GM23338 (cell line): ENCODE measurements at regions not wholly inside any gene's neighbourhood (a gene's known extent, or its start where the extent isn't known, plus 50 kb on each side); places are given as distances from the start of the nearest gene placed in this dataset.

Experiments used
- CTCF ChIP-seq, 2 experiments: fragments of 200-600 bp in 1 of 2; sonication (generic) in 1 of 2; conservative IDR thresholded peaks; 2 replicates each; pipeline versions ENCODE4 v1.5.1 to v1.6.1; 2016 to 2017; ENCODE audit warnings: antibody characterized with exemption in 2 of 2, low read depth in 2 of 2, mild to moderate bottlenecking in 2 of 2, moderate library complexity in 1 of 2
- EZH2phosphoT487 ChIP-seq: fragments of 200-600 bp; sonication (generic); IDR thresholded peaks from one replicate; pipeline ENCODE4 v1.8.1; 2018; ENCODE audit warnings: antibody characterized with exemption; ENCODE audit not compliant: unreplicated experiment
- JUNB ChIP-seq: IDR thresholded peaks from one replicate; pipeline ENCODE4 v1.6.1; 2016; ENCODE audit warnings: antibody characterized with exemption; ENCODE audit not compliant: unreplicated experiment
- REST ChIP-seq: IDR thresholded peaks from one replicate; pipeline ENCODE4 v1.6.1; 2018; ENCODE audit warnings: antibody characterized with exemption; ENCODE audit not compliant: unreplicated experiment
- STAT1 ChIP-seq: IDR thresholded peaks from one replicate; pipeline ENCODE4 v1.6.1; 2016; ENCODE audit warnings: antibody characterized with exemption; ENCODE audit not compliant: unreplicated experiment

- TF ChIP-seq CTCF (conservative IDR thresholded peaks at IDR 0.05; ENCODE audit: low read depth in 2 of 2) (no peak), REST (no peak), STAT1 (no peak), JUNB (no peak), EZH2phosphoT487 (no peak)
Observed at GRCh38 chr3:19748782-19749447, 185.1 kb downstream of the EFHB start.
